ENCODE measurements at regions not wholly inside any gene's neighbourhood (a gene's known extent, or its start where the extent isn't known, plus 50 kb on each side); places are given as distances from the start of the nearest gene placed in this dataset.

DNA sequence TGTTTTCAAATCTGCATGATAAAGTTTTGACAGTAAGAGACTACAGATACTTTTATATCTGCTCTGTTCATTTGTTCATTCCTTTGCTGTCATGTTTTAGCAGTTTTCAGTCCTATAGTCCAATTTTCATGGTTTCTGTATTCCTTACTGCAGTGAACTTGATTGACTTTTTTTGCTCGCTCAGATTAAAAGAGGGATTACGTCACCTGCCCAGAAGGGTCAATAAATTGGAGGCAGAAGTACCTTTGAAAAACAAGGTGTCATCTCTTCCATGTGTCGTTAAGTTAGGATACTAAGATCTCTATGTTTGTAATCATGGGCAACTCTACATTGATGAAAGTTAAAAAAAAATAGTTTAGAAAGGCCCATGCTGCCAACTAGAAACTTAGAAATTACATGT lies 250.1 kb upstream of the SMIM31 start:
- DNase-seq (ENCODE audit: low read depth) = no peak

GRCh38 chr4:164508097-164508496 lies 245.8 kb upstream of the SMIM31 start:
- peak; percentile 69 for DNase-seq (ENCODE audit: low read depth)

- DNase-seq (ENCODE audit: low read depth) = peak; percentile 75
Measured at GRCh38 chr4:164508771-164509170, 245.2 kb upstream of the SMIM31 start.

DNA sequence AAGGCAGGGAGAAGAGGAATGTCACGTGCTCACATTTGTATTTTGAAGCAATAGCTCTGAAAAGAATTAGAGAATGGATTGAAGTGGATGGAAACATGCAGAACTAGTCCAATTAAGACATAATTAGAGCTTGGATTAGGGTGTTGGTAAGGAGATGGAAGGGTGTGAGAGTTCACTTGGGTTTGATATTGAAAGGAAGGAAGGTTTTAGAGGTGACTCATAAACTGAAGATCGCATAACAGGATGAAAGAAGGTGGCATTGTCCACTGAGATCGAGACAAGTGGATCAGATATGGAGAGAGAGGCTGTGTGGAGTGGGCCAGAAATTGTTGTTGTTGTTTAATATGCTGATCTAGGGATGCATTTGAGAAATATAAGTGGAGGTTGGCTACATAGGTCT lies 244.0 kb upstream of the SMIM31 start:
- peak; percentile 32 for DNase-seq (ENCODE audit: low read depth)

DNA sequence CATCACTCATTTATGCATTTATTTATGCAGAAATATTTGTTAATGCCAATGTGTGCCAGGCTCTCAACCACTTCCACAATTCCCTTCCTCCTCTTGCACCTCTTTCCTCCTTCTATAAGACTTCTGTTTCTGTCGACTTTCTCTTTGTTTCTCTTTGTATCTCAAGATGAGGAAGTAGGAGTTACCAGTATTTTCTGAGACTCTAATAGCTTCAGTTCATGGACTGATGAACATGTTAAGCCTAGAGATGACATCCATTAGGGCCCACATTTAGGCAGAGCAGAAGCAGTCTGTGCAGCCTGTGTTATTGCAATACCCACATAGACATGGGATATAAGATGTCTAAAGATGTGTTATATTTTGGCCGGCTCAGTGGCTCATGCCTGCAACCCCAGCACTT lies 241.8 kb upstream of the SMIM31 start:
- DNase-seq (ENCODE audit: low read depth) = no peak

GRCh38 chr4:164514765-164515164 lies 239.2 kb upstream of the SMIM31 start:
- DNase-seq (ENCODE audit: low read depth) = no peak

DNA sequence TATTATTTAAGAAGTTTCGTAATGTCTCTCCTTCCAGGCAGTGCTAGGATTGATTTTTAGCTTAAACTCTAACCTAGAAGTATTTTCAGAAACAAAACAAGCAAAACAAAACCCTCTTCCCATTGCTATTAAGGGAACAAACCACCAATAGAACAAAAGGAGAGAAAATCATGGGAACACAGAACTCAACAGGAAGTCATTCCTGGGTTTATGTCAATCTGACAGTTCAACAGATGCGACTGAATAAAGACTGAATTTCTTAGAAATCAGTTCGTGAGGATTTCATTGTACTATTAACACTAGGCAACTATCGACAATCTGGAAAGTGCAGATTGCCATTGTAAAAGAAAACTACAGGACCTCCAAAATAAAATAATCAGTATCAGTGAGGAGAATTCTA lies 229.1 kb upstream of the SMIM31 start:
- no peak for DNase-seq (ENCODE audit: low read depth)

DNA sequence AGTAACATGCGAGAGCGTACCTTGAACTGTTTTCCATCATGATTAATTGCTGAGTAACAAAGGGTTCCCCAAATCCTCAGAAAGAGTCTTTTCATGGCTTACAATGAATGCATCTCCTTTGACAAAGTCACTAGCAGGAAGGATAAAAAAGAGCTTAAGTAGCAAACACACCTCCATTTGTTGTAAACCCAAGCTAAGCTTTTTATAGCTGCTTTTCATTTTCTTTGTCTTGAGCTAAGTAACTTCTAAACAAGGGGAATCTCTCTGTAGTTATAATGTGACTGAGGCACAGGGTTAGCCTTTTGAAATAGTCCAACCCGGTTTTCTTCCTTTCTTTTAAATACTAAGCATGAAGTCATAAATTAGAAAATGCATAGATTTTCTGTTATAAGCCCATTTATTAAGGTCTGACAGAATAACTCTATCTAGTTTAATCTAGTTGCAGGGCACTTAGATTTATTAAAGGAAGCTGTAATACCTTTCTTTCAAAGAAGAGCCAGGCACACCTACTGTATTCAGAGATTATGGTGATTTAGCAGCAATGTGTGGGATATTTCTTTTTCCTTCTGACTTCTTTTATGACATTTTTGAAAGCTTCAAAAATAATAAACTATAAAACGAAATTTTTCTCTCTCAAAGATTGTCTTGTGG lies 226.9 kb upstream of the SMIM31 start:
- no peak for DNase-seq (ENCODE audit: low read depth)

GRCh38 chr4:164529058-164529457 lies 224.9 kb upstream of the SMIM31 start:
- no peak for DNase-seq (ENCODE audit: low read depth)

DNA sequence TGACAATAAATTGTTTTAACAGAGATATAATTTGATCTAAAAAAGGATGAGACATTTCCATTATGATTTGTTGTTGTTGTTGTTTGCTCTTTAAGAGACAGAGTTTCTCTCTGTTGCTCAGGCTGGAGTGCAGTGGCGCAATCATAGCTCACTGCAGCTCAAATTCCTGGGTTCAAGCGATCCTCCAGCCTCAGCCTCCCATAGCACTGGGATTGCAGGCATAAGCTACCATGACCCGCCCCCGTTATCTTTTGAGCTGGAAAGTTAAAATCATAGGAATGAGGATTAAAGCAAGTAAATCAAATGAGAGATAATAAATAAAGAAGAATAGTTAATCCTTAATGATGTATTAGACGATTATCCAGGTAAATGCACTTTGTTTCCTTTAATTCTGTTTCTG lies 224.4 kb upstream of the SMIM31 start:
- no peak for DNase-seq (ENCODE audit: low read depth)

- no peak for DNase-seq (ENCODE audit: low read depth)
Measured at GRCh38 chr4:164531336-164531735, 222.6 kb upstream of the SMIM31 start.

GRCh38 chr4:164536814-164537213 lies 217.1 kb upstream of the SMIM31 start:
- peak; percentile 89 for DNase-seq (ENCODE audit: low read depth)

- no peak for DNase-seq (ENCODE audit: low read depth)
Measured at GRCh38 chr4:164538097-164538496, 215.8 kb upstream of the SMIM31 start.

GRCh38 chr4:164540987-164541386 lies 212.9 kb upstream of the SMIM31 start:
- no peak for DNase-seq (ENCODE audit: low read depth)

DNA sequence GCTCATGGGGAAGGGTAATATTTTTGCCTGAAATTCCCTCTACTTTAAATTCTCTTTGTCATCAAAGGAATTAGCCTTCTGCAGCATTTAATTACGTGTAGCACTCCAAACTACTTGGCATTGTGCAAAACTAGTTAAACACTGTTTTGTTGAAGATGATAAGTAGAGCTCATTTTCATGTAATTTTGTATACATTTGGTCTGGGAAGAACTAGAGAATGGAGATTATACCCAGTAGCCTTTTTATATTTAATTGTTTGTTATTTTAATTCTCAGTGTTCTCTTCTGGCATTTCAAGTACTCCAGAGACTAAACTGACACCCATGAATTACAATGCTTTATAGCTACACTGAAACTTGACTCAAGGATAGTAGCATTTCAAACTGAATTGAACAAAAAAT lies 211.5 kb upstream of the SMIM31 start:
- DNase-seq (ENCODE audit: low read depth) = no peak

- no peak for DNase-seq (ENCODE audit: low read depth)
Measured at GRCh38 chr4:164550989-164551712, 202.8 kb upstream of the SMIM31 start.

GRCh38 chr4:164551713-164552040 lies 202.3 kb upstream of the SMIM31 start:
- DNase-seq (ENCODE audit: low read depth) = no peak

- DNase-seq (ENCODE audit: low read depth) = peak; percentile 44
Measured at GRCh38 chr4:164571593-164572390, 182.1 kb upstream of the SMIM31 start.

DNA sequence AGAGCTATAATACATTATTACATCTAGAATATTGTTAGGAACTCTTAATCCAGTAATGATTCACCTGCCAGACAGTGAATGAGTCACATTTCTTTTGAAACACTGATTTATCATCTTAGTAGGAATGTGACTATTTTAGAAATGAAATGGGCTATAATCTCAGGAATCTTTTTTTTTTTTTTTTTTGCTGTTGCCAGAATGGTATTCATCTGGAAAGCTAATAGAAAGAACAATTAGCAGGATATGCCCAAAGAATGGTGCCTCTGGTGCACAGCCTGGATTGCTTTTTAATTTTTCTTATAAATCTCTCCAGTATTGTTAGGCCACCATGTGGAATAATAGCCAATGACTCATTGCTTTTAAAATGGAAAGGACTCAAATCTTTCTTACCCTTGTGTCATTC lies 181.1 kb upstream of the SMIM31 start:
- peak; percentile 86 for DNase-seq (ENCODE audit: low read depth)

GRCh38 chr4:164575861-164576260 lies 178.1 kb upstream of the SMIM31 start:
- DNase-seq (ENCODE audit: low read depth) = no peak

DNA sequence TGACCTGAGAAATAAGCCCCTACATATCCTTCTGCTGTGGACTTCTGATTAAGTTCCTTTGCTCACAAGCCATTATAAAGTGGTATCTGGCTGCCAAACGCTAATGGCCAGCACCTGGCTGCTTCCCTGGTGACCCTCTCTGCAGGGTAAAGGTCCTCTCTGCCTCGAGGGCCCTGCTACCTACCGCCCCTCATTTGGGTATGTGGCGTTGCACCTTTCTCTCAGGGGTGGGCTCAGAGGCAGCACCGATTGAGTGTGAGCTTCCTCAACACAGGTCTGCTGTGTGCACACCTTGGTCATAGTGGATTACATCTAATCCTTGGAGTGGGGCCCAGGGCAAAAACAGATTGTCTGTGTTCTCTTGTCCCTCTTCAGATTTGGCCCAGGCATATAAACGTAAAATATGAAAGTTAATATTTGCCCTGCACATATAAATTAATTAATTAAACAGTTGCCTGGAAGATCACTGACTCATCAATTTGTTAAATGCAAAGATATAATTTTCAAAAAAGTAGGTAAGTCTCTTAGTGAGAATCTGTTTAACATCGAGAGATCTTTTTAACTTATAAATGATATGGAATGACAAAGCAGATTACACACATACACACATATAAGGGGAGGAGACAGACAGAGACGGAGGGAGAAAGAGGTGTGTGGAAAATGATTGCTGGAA lies 174.5 kb upstream of the SMIM31 start:
- no peak for DNase-seq (ENCODE audit: low read depth)

GRCh38 chr4:164591666-164592065 lies 162.3 kb upstream of the SMIM31 start:
- DNase-seq (ENCODE audit: low read depth) = no peak

DNA sequence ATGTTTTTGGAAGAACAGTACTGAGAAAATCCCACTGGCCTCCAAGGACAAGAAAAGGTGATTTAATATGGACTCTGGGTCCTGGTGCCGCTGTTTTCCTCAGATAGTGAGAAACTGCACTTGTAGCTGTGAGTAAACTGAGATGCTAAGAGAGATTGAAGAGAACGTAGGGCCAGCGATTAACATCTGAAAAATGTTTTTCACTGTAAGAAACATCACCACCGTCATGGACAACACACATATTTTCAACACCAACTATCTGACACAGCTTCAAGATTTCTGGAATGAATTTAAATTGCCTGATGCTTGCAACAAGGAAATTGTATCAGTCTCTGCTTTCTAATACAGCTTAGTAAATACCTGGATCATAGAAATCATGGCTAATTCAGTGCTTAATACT lies 158.2 kb upstream of the SMIM31 start:
- DNase-seq (ENCODE audit: low read depth) = no peak

All from amniotic epithelial cell (primary cell).